H1 (cell line): ENCODE measurements at regions not wholly inside any gene's neighbourhood (a gene's known extent, or its start where the extent isn't known, plus 50 kb on each side); places are given as distances from the start of the nearest gene placed in this dataset.

Experiments
- CTCF ChIA-PET: fragments of 300-600 bp; sonication (Branson Sonifier 250); formaldehyde crosslinking; loops from one replicate; lab custom pipeline; 2021; ENCODE audit not compliant: partially characterized antibody; lab: Charles Lee
- POLR2A ChIA-PET: fragments of 300-600 bp; sonication (Branson Sonifier 250); formaldehyde crosslinking; loops from one replicate; lab custom pipeline; 2021; ENCODE audit warnings: inconsistent platforms; ENCODE audit not compliant: partially characterized antibody; lab: Charles Lee
- DNase-seq, 2 experiments: peaks; one replicate each; pipeline versions ENCODE4 v3.0.0 to v3.0.0-alpha.2; 2010 to 2022; ENCODE audit warnings: low spot score in 2 of 2, low read depth in 1 of 2, mixed read lengths in 1 of 2
- FAIRE-seq: peaks from 2 replicates; lab custom pipeline; 2011; peaks lifted over from hg19 to GRCh38; lab: Jason Lieb, UNC
- H2AFZ ChIP-seq: 2 replicates; pipeline ENCODE4 v1.8.1; 2012; ENCODE audit warnings: low read length, inconsistent platforms
- H2AK5ac ChIP-seq: 2 replicates; pipeline ENCODE4 v1.6.1; 2013; ENCODE audit warnings: low read depth, low read length
- H2BK120ac ChIP-seq: replicated peaks from 2 replicates; pipeline ENCODE3; 2013; ENCODE audit warnings: low read depth, low read length, inconsistent platforms
- H2BK12ac ChIP-seq: 2 replicates; pipeline ENCODE4 v1.6.1; 2013; ENCODE audit warnings: low read depth, low read length
- H2BK15ac ChIP-seq: 2 replicates; pipeline ENCODE4 v1.6.1; 2013; ENCODE audit warnings: low read length
- H2BK20ac ChIP-seq: 2 replicates; pipeline ENCODE4 v1.6.1; 2013; ENCODE audit warnings: low read length
- H2BK5ac ChIP-seq: 2 replicates; pipeline ENCODE4 v1.6.1; 2013; ENCODE audit warnings: low read depth, low read length
- H3K14ac ChIP-seq: 2 replicates; pipeline ENCODE4 v1.6.1; 2013; ENCODE audit warnings: inconsistent platforms; ENCODE audit not compliant: insufficient read length
- H3K18ac ChIP-seq: 2 replicates; pipeline ENCODE4 v1.6.1; 2013; ENCODE audit warnings: low read length; ENCODE audit errors: extremely low read depth
- H3K23ac ChIP-seq: 2 replicates; pipeline ENCODE4 v1.6.1; 2013; ENCODE audit warnings: inconsistent platforms; ENCODE audit not compliant: insufficient read length
- H3K23me2 ChIP-seq: 2 replicates; pipeline ENCODE4 v1.6.1; 2013; ENCODE audit warnings: low read depth, low read length
- H3K27ac ChIP-seq: 2 replicates; pipeline ENCODE4 v1.6.1; 2011; ENCODE audit warnings: low read depth, low read length, inconsistent platforms
- H3K27me3 ChIP-seq, 4 experiments: replicated peaks in 1 of 4; 1 replicate in 1 of 4; 2 replicates in 3 of 4; pipeline versions ENCODE4 v1.6.1 to v1.8.1; 2011 to 2013; ENCODE audit warnings: low read length in 3 of 4, mild to moderate bottlenecking in 3 of 4, inconsistent platforms in 2 of 4, mixed read lengths in 2 of 4, moderate library complexity in 1 of 4; ENCODE audit not compliant: control insufficient read depth in 3 of 4, insufficient read depth in 3 of 4; ENCODE audit errors: extremely low read depth in 1 of 4
- H3K36me3 ChIP-seq, 4 experiments: 2 replicates each; pipeline versions ENCODE4 v1.6.1 to v1.8.1; 2011 to 2013; ENCODE audit warnings: mild to moderate bottlenecking in 4 of 4, low read length in 3 of 4, moderate library complexity in 2 of 4, control low read depth in 1 of 4, inconsistent platforms in 1 of 4; ENCODE audit not compliant: insufficient read depth in 4 of 4, control insufficient read depth in 2 of 4
- H3K4ac ChIP-seq: replicated peaks from 2 replicates; pipeline ENCODE3; 2013; ENCODE audit warnings: low read length, low read depth, mixed read lengths, inconsistent platforms; ENCODE audit not compliant: insufficient read length
- H3K4me1 ChIP-seq, 4 experiments: replicated peaks in 1 of 4; 1 replicate in 1 of 4; 2 replicates in 3 of 4; pipeline versions ENCODE4 v1.6.1 to v1.8.1; 2011 to 2013; ENCODE audit warnings: low read length in 3 of 4, inconsistent platforms in 2 of 4, mixed read lengths in 1 of 4; ENCODE audit not compliant: insufficient read depth in 4 of 4, control insufficient read depth in 3 of 4
- H3K4me2 ChIP-seq, 2 experiments: 2 replicates each; pipeline versions ENCODE4 v1.6.1 to v1.8.1; 2011 to 2013; ENCODE audit warnings: low read depth in 2 of 2, low read length in 2 of 2, control low read depth in 1 of 2, inconsistent platforms in 1 of 2, mild to moderate bottlenecking in 1 of 2; ENCODE audit not compliant: insufficient read depth in 1 of 2
- H3K4me3 ChIP-seq, 4 experiments: fragments of 200-600, 300-600 bp in 1 of 4; sonication (generic), shearing (Covaris generic), sonication (Bioruptor Twin) in 1 of 4; 2 replicates each; pipeline versions ENCODE4 v1.5.1 to v1.8.1; 2011 to 2016; ENCODE audit warnings: low read length in 4 of 4, low read depth in 3 of 4, control low read depth in 2 of 4, inconsistent platforms in 2 of 4, mild to moderate bottlenecking in 2 of 4, mixed read lengths in 1 of 4, moderate library complexity in 1 of 4; ENCODE audit not compliant: insufficient read depth in 2 of 4; ENCODE audit errors: extremely low read depth in 1 of 4
- H3K56ac ChIP-seq: replicated peaks from 2 replicates; pipeline ENCODE3; 2013; ENCODE audit warnings: low read depth, mild to moderate bottlenecking, mixed read lengths, low read length, inconsistent platforms; ENCODE audit not compliant: insufficient read length
- H3K79me1 ChIP-seq: 2 replicates; pipeline ENCODE4 v1.6.1; 2013; ENCODE audit warnings: low read depth, low read length, control low read depth
- H3K79me2 ChIP-seq, 2 experiments: 2 replicates each; pipeline versions ENCODE4 v1.6.1 to v1.8.1; 2012 to 2013; ENCODE audit warnings: low read length in 2 of 2, mild to moderate bottlenecking in 2 of 2, inconsistent platforms in 1 of 2; ENCODE audit not compliant: insufficient read depth in 2 of 2, control insufficient read depth in 1 of 2
- H3K9ac ChIP-seq, 4 experiments: replicated peaks in 1 of 4; 1 replicate in 1 of 4; 2 replicates in 3 of 4; pipeline versions ENCODE4 v1.6.1 to v1.8.1; 2011 to 2013; ENCODE audit warnings: low read depth in 3 of 4, low read length in 3 of 4, control low read depth in 2 of 4, mild to moderate bottlenecking in 2 of 4, moderate library complexity in 2 of 4, inconsistent platforms in 1 of 4; ENCODE audit errors: extremely low read depth in 1 of 4
- H3K9me3 ChIP-seq, 2 experiments: 2 replicates each; pipeline versions ENCODE4 v1.6.1 to v1.8.1; 2012 to 2013; ENCODE audit warnings: mild to moderate bottlenecking in 2 of 2, moderate library complexity in 2 of 2, control low read depth in 1 of 2, inconsistent platforms in 1 of 2, low read depth in 1 of 2, low read length in 1 of 2, mixed read lengths in 1 of 2; ENCODE audit not compliant: insufficient read depth in 2 of 2
- H4K20me1 ChIP-seq, 2 experiments: replicated peaks in 1 of 2; 2 replicates each; pipeline versions ENCODE3 to v1.8.1; 2011 to 2013; ENCODE audit warnings: inconsistent platforms in 2 of 2, low read length in 2 of 2, mild to moderate bottlenecking in 1 of 2; ENCODE audit not compliant: insufficient read depth in 2 of 2, control insufficient read depth in 1 of 2
- H4K5ac ChIP-seq: 2 replicates; pipeline ENCODE4 v1.6.1; 2013; ENCODE audit warnings: low read length, low read depth, mixed read lengths, inconsistent platforms; ENCODE audit not compliant: insufficient read length
- H4K8ac ChIP-seq: 2 replicates; pipeline ENCODE4 v1.8.0; 2013; ENCODE audit warnings: mild to moderate bottlenecking, moderate library complexity, low read length, inconsistent platforms; ENCODE audit not compliant: insufficient read depth; ENCODE audit errors: extremely low read depth
- H4K91ac ChIP-seq: replicated peaks from 2 replicates; pipeline ENCODE3; 2013; ENCODE audit warnings: low read length, mixed read lengths, inconsistent platforms; ENCODE audit not compliant: insufficient read length
- ATF2 ChIP-seq: IDR thresholded peaks from 2 replicates; pipeline ENCODE4 v1.6.1; 2012; ENCODE audit warnings: low read length, inconsistent platforms
- CTBP2 ChIP-seq: IDR thresholded peaks from 2 replicates; pipeline ENCODE4 v1.7.0; 2011; ENCODE audit warnings: borderline replicate concordance, mild to moderate bottlenecking, moderate library complexity, mixed read lengths, low read length; ENCODE audit not compliant: insufficient read depth, insufficient read length
- JUN ChIP-seq: IDR thresholded peaks from 2 replicates; pipeline ENCODE4 v1.6.1; 2011; ENCODE audit warnings: low read depth, mild to moderate bottlenecking, improper control_type of control experiment, low read length
- NRF1 ChIP-seq: IDR thresholded peaks from 2 replicates; pipeline ENCODE4 v1.6.1; 2011; ENCODE audit warnings: mild to moderate bottlenecking, low read depth, low read length, improper control_type of control experiment
- POU5F1 ChIP-seq: IDR thresholded peaks from 2 replicates; pipeline ENCODE4 v1.6.1; 2011; ENCODE audit warnings: low read depth, mild to moderate bottlenecking, low read length, moderate library complexity
- RFX5 ChIP-seq: IDR thresholded peaks from 2 replicates; pipeline ENCODE4 v1.6.1; 2011; ENCODE audit warnings: low read depth, low read length, improper control_type of control experiment, borderline replicate concordance
- SRF ChIP-seq: IDR thresholded peaks from 2 replicates; pipeline ENCODE4 v1.6.1; 2011; ENCODE audit warnings: mild to moderate bottlenecking, low read depth, low read length, moderate library complexity
- TAF7 ChIP-seq: optimal IDR thresholded peaks from 2 replicates; pipeline ENCODE3; 2011; ENCODE audit warnings: low read depth, mild to moderate bottlenecking, inconsistent platforms, low read length, moderate library complexity, borderline replicate concordance
- TEAD4 ChIP-seq: IDR thresholded peaks from 2 replicates; pipeline ENCODE4 v1.6.1; 2012; ENCODE audit warnings: low read depth, low read length, inconsistent platforms, mixed read lengths
- USF2 ChIP-seq: IDR thresholded peaks from 2 replicates; pipeline ENCODE4 v1.6.1; 2011; ENCODE audit warnings: low read length, improper control_type of control experiment
- WGBS, 2 experiments: shearing (Covaris generic) in 1 of 2; methylation state at CpG; one replicate each; pipeline versions ENCODE4 v1.1.6 to v1.1.7; 2013 to 2015; ENCODE audit warnings: low lambda C conversion rate in 2 of 2, mixed read lengths in 2 of 2, inconsistent platforms in 1 of 2, low coverage in 1 of 2, missing lambda C conversion rate in 1 of 2; ENCODE audit not compliant: insufficient replicate concordance in 2 of 2, insufficient coverage in 1 of 2, insufficient read length in 1 of 2; ENCODE audit errors: extremely low coverage in 1 of 2, missing lambda C conversion rate in 1 of 2; 5-methylcytosine and 5-hydroxymethylcytosine counted together

DNA sequence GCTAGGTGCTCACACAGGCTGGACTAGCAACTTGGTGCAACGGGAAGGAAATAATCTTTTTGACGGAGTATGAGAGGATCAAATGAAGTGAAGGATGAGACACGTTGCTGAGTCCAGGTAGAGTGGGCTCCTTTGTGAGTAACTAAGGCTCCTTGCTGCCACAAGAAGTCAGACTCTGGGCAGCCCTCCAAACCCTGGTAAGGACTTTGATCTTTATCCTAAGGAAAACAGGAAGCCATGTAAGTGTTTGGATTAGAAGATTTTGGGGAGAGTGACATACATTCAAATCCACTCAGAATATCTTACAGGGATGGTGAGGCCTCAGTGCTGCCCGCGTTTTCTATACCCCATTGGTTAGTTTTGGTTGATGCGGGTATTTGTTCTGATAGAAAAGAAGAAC lies 155.9 kb upstream of the RAG2 start:
- peaks cover 0 to 4% (median 2%) of the 10 kb centered on the region in 4 experiments; a peak in 3 of 7 replicates for H3K4me1 ChIP-seq
- no peak overlapping the region for H2AK5ac ChIP-seq
- no peak overlapping the region for H4K5ac ChIP-seq
- H3K18ac ChIP-seq = no peak overlapping the region
- no peak overlapping the region for H2BK12ac ChIP-seq
- no peak overlapping the region for H3K4me2 ChIP-seq
- no peak overlapping the region for H3K14ac ChIP-seq
- no peaks in the 10 kb centered on the region; the same call in 1 of the 2 replicates for H3K23me2 ChIP-seq
- no peak overlapping the region for H3K56ac ChIP-seq
- H4K91ac ChIP-seq = no peak overlapping the region
- no peak overlapping the region for H2AFZ ChIP-seq
- TF ChIP-seq POU5F1 (no peak), TAF7 (no peak), USF2 (no peak), TEAD4 (no peak), CTBP2 (no peak), RFX5 (no peak), NRF1 (no peak), JUN (no peak), SRF (no peak), ATF2 (no peak)
- DNase-seq (no peak), FAIRE-seq (no peak)
- H3K4me3 ChIP-seq = no peak overlapping the region
- no peak overlapping the region for H4K8ac ChIP-seq
- ChIA-PET POLR2A (no interaction called here), CTCF (interaction anchor here (4.5 to 11.8 kb wide), 2 partner anchors 20 to 64 kb away, joined by 15 to 235 read pairs; no protein-coding TSS in a partner anchor)
- no peak overlapping the region for H2BK15ac ChIP-seq
- no peaks in the 10 kb centered on the region for H4K20me1 ChIP-seq
- no peak overlapping the region for H3K9ac ChIP-seq
- no peaks in the 10 kb centered on the region for H3K79me1 ChIP-seq
- no peaks in the 10 kb centered on the region for H3K27me3 ChIP-seq
- WGBS, 2 experiments = 90% methylated on average over 6 of the region's 6 CpGs; no CpG with 5 or more reads in 1 of the 2 experiments
- no peaks in the 10 kb centered on the region for H3K36me3 ChIP-seq
- H2BK20ac ChIP-seq = no peak overlapping the region
- H2BK5ac ChIP-seq = no peak overlapping the region
- H3K79me2 ChIP-seq = no peaks in the 10 kb centered on the region
- no peak overlapping the region for H3K4ac ChIP-seq
- no peak overlapping the region for H3K27ac ChIP-seq
- no peak overlapping the region for H3K23ac ChIP-seq
- no peaks in the 10 kb centered on the region for H3K9me3 ChIP-seq
- no peak overlapping the region for H2BK120ac ChIP-seq
